GM18867 (cell line): ENCODE measurements at regions not wholly inside any gene's neighbourhood (a gene's known extent, or its start where the extent isn't known, plus 50 kb on each side); places are given as distances from the start of the nearest gene placed in this dataset.
A peak's percentile ranks its signal among the peaks of the same experiment; 100 is the strongest.
"Not testable (repeated sequence)": the region's sequence is repeated elsewhere in the genome, so short reads cannot be mapped to it uniquely, and the experiment has no call there.

Experiments
- ATAC-seq: cut with Tn5 transposase; IDR thresholded peaks from one replicate; pipeline ENCODE4 v1.9.1; 2021; ENCODE audit warnings: mild to moderate bottlenecking, moderate library complexity; ENCODE audit not compliant: unreplicated experiment

DNA sequence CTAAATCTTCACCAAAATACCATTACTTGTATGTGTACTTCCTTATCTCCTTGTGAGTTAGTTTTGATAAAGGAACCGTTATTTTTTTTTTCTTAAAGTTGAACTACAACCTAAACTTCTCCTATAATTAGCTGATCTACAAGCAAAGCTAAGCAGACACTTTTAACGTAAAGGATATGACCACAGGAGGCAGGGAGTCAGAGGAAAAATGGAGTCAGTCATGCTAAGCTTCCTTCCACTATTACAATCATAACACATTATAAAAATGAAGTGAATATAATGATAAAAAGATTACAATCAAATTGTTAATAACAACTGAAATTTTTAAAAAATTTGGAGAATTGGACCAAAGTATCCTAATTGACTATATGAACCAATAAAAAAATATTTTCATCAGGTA, 892.6 kb downstream of the KCNT2 start:
- ATAC-seq = no peak

GRCh38 chr1:195714248-195714647, 894.0 kb downstream of the KCNT2 start:
- no peak for ATAC-seq

DNA sequence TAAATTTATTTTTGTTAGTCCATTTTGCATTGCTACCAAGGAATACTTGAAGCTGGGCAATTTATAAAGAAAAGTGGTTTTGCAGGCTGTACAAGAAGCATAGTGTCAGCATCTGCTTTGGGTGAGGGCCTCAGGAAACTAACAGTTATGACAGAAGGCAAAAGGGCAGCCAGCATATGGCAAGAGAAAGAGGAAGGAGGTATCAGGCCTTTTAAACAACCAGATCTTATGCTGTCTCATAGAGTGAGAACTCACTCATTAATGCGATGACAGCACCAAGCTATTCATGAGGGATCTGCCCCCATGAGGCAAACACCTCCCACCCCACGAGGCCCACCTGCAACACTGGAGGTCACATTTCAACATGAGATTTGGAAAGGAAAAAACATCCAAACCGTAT, 898.4 kb downstream of the KCNT2 start:
- peak; percentile 63 for ATAC-seq

- no peak for ATAC-seq
These were observed 904.2 kb downstream of the KCNT2 start for GRCh38 chr1:195704028-195704427.

DNA sequence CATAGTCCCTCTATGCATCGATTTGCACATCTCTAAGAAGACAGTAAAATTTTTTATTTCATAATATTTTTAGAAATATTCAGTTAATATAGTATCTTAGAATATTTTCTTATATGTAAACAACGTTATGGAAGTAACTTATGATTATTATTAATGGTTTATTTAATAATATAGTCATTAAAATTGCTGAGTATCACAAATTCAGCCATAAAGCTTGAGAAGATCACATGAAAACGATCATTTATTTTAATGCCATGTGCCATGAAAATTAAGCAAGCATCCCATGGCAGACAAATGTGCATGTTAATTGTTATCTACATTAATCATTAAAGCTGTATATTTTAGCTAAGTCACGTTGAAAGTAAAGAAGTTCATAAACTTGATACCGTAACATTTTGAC, 907.1 kb downstream of the KCNT2 start:
- no peak for ATAC-seq

DNA sequence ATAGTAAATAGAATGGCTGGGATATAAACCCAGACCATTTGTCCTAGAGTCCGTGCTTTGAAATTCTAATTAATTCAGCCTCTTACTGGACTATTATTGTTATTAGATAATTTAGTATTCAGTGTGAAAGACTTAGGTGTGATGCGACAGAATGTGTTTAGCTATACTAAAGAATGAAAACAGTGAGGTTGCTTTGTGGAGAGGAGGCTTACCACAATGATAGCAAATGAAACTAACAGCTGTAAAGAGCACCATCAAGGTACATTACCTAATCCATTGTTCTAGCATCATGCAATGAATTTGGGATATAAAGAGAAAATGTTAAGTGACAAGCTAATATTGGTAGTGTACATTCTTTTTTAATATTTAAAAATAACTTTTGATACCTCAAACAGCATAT, 911.1 kb downstream of the KCNT2 start:
- ATAC-seq = peak; percentile 100

DNA sequence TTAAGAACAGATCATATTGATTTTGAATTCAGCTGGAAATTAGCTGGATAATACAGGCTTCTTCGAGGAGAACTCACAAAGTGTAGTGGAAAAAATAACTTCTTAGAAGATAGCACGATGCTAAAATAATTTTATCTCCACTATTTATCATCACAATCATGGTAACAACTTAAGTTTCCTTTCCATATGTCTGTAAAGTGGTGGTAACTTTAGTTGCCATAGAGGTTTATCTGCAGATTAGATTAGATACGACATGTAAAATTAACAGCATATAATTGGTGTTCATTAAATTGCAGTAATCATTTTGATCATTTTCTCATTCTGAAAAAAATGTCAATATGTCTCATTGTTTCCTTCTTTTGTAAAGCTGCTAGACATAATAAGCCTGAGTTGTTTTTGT, 921.5 kb downstream of the KCNT2 start:
- no peak for ATAC-seq

GRCh38 chr1:195664628-195665027, 943.6 kb downstream of the KCNT2 start:
- no peak for ATAC-seq

GRCh38 chr1:195663549-195664280, 944.5 kb downstream of the KCNT2 start:
- ATAC-seq = no peak

GRCh38 chr1:195656780-195657179, 951.5 kb downstream of the KCNT2 start:
- ATAC-seq = no peak

GRCh38 chr1:195648875-195649274, 959.4 kb downstream of the KCNT2 start:
- ATAC-seq = not testable (repeated sequence)

DNA sequence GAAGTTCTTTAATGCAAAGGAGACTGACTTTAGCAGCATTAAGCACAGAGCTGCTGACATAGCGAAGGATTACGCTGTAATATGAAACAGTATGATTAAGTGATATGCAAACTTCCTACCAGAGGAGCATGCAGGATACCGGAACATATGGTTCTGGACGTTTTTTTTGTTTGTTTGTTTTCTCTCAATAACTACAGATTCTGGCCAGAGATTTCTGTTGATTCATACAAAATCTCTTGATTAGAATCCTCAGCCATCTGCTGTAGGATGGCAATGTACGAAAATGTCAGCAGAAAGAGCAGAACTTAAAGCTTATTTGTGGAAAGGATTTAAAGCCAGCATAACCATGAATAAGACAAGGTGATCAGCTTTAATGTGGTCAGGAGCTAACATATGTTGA, 970.7 kb downstream of the KCNT2 start:
- no peak for ATAC-seq

- peak; percentile 71 for ATAC-seq
These were observed 990.0 kb downstream of the KCNT2 start for GRCh38 chr1:195618287-195618686.

GRCh38 chr1:195617106-195617505, 991.1 kb downstream of the KCNT2 start:
- ATAC-seq = no peak

DNA sequence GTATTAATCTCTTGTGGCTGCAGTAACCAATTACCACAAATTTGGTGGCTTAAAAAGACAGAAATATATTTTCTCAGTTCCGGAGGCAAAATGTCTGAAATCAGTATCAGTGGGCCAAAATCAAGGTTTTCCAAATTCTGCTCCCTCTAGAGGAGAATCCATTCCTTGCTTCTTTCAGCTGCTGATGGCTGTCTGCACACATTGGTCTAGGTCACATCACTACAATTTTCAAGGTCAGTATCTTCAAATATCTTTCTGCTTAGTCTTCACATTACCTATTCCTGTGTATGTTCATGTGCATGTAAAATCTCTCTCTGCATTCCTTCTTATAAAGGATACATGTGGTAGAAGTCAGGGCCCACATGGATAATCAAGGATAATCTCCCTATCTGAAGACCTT, 999.4 kb downstream of the KCNT2 start:
- ATAC-seq = no peak

DNA sequence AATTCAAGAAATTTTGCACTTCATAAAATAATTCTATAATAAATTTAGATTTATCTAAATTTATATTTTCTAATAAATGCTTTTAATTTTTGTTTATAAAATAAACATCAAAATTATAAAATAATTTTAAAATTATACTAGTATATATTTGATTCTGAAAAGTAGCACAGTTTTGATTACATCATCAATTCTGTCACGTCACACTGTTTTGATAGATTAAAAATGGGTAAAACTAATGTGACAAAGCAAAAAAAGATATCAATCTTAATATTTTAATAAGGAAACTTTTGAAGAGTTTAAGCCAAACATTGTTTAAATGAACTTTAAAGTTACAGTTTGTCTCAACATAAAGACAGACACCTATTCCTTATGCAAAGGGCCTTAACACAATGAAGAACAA, 1001.8 kb downstream of the KCNT2 start:
- ATAC-seq = no peak

- no peak for ATAC-seq
These were observed 1004.0 kb downstream of the KCNT2 start for GRCh38 chr1:195604287-195604686.

DNA sequence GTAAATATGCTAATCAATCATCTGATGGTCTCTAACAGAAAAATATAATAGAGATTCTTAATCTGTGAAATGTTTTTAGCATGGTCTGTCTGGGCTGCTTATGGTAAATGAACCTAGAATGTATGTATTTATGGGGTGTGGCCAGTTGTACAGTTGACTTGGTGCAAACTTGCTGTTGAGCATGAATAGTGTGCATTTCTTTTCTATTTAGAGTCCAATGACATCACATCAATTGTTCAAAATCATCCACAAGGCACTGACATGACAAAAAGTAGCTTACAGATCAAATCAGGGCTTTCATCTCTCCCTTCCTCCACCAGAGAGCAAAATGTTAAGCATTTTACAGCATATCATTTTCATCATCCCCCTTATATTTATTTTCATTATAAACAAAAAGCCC, 1010.3 kb downstream of the KCNT2 start:
- ATAC-seq = no peak

- no peak for ATAC-seq
These were observed 1013.5 kb downstream of the KCNT2 start for GRCh38 chr1:195594773-195595172.

GRCh38 chr1:195594322-195594721, 1013.9 kb downstream of the KCNT2 start:
- ATAC-seq = peak; percentile 78

GRCh38 chr1:195591917-195592672, 1016.1 kb downstream of the KCNT2 start:
- ATAC-seq = no peak

GRCh38 chr1:195590649-195591048, 1017.6 kb downstream of the KCNT2 start:
- ATAC-seq = no peak
